DMS79 (cell line): ENCODE measurements at regions not wholly inside any gene's neighbourhood (a gene's known extent, or its start where the extent isn't known, plus 50 kb on each side); places are given as distances from the start of the nearest gene placed in this dataset.

Experiments used
- DNase-seq: peaks from one replicate; lab custom pipeline; 2025; lab: John Stamatoyannopoulos, UW

DNA sequence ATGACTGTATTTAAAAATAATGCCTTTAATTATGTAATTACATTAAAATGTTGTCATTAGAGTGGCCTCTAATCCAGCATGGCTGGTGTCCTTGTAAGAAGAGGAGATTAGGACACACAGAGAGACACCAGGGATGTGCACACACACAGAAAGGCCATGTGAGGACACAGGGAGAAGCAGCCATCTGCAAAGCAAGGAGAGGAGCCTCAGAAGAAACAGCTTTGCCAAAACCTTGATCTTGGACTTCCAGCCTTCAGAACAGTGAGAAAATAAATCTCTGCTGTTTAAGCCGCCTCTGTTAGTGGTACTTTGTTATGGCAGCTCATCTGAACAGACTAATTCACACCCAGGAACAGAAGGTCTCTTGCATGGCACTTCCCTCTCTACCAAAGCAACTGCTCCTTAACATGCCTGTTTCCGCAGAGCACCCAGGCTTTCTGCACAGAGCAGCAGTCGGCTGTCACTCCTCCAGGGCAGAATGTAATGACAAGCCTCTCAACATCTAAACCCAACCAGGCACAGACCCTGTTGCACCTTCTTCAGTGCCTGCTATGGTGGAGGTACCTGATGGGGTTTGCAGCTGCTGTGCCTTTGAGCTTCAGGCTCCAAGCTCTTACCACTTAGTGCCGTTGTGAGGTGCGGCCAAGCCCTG is 377.7 kb downstream of the TDRD15 start:
- no peak for DNase-seq

DNA sequence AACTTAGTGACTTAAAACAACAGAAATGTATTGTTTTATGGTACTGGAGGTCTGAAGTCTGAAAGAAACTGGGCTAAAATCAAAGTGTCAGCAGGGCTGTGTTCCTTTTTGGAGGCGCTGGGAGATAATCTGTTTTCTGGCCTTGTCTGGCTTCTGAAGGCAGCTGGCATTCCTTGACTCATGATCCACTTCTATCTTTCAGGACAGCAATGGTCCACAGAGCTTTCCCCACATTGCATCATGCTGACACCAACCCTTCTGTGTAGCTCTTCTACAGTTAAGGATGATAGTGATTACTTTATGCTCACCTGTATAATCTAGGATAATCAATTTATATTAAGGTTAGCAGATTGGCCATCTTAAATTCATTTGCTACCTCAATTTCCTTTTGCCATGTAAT is 392.1 kb downstream of the TDRD15 start:
- no peak for DNase-seq

DNA sequence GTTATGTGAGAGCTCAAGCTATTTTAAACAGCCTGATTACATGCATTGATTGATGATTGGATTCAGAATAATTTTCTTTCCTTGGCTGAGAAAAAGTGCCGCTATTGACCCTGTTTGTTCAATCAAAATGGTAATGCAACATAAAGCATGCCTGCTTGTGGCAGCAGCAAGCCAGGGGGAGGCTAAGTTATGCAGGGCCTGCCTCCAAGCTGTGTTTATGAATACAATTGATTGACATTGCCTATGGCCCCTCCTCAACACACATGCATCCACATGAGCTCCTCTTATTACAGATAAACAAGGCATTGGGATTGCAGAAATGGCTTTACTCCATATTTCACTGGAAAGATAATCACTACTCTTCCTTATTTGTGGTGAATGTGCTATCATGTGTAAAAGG is 395.6 kb downstream of the TDRD15 start:
- DNase-seq = no peak

DNA sequence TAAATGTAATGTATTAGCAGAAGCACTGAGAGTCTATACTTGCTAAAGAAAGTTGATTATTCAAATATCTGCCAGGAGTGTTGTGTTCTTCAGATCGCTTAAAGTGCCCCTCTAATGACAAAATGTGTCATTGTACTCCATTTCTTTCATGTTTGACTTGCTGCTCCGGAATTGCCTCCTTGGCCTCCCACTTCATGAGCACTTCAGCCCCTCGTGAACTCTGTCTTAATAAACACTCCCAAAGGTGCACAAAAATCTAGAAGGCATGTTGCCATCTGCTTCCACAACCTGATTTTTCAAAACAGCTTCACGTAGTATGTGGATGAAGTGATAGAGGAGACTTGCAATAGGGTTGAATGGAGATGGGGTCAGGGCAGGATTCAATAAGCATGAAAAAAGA is 396.1 kb downstream of the TDRD15 start:
- DNase-seq = no peak

DNA sequence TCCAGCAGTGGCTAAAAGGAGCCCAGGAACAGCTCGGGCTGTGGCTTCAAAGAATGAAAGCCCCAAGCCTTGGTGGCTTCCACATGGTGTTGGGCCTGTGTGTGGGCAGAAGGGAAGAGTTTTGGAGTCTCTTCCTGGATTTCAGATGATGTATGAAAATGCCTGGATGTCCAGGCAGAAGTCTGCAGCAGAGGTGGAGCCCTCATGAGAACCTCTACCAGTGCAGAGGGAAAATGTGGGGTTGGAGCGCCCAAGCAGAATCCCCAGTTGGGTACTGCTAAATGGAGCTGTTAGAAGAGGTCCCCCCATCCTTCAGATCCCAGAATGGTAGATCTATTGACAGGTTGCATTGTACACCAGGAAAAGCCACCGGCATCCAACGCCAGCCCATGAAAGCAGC is 412.1 kb downstream of the TDRD15 start:
- DNase-seq = no peak

- DNase-seq = no peak
Measured at GRCh38 chr2:21539685-21540084, 415.9 kb downstream of the TDRD15 start.

- DNase-seq = no peak
Measured at GRCh38 chr2:21543630-21544029, 419.9 kb downstream of the TDRD15 start.

- no peak for DNase-seq
Measured at GRCh38 chr2:21544392-21544791, 420.6 kb downstream of the TDRD15 start.

DNA sequence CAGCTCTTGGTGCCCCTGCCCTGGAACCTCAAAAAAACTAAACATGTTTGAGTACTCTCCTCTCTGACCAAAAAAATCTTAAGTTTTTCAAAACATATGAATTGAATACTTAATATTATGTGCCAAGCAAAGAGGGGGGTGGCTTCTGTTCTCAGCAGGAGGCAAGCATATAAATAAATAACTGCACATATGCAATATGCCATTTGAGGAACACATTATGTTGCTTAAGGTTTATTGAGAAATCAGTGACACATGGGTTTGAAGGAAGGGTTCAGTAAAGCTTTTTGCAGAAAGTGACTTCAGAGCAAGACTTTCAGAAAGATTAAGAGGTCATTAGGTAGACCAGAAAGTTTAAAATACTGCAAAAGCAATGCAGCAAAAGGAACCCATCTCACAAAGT is 429.2 kb downstream of the TDRD15 start:
- DNase-seq = no peak

- no peak for DNase-seq
Measured at GRCh38 chr2:21559351-21559750, 435.6 kb downstream of the TDRD15 start.

GRCh38 chr2:21561965-21562364 is 438.2 kb downstream of the TDRD15 start:
- DNase-seq = no peak

DNA sequence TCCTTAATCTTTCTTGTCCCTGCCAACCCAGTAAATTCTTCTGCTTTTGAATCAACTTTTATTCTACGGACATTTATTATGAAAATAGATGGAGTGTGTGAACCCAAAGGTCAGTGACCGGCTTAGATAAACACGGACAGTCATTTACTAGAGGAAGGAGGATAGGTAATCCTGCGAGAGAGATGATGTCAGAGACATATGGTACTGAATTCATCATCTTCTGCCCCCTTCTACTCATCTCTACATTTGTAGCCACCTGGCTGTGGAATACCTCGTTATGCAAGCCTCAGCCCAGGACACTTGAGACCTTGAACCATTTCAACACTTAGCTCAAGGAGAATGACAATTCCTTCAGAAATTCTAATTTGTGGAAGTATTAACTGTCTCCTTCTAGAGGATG is 443.6 kb downstream of the TDRD15 start:
- DNase-seq = no peak

GRCh38 chr2:21571686-21572085 is 447.9 kb downstream of the TDRD15 start:
- DNase-seq = no peak

- DNase-seq = no peak
Measured at GRCh38 chr2:21580391-21580790, 456.6 kb downstream of the TDRD15 start.

DNA sequence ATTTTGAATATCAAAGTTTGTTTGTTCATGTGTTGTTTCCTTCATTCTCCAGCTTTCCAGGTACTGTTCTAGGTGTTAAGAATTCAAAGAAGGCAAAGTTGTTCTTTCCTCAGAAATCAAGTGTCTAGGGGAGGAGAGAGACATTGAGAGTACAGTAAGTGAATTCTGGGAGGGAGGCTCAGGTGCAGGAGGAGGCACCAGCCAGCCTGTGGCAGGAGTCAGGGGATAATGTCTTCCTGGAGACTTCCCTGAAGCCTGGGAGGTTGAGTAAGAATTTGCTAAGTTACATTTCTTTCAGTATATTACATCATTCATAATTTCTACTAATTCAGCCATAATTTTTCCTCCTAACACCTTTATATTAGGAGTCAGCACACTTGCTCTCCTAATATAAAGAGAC is 462.1 kb downstream of the TDRD15 start:
- no peak for DNase-seq

DNA sequence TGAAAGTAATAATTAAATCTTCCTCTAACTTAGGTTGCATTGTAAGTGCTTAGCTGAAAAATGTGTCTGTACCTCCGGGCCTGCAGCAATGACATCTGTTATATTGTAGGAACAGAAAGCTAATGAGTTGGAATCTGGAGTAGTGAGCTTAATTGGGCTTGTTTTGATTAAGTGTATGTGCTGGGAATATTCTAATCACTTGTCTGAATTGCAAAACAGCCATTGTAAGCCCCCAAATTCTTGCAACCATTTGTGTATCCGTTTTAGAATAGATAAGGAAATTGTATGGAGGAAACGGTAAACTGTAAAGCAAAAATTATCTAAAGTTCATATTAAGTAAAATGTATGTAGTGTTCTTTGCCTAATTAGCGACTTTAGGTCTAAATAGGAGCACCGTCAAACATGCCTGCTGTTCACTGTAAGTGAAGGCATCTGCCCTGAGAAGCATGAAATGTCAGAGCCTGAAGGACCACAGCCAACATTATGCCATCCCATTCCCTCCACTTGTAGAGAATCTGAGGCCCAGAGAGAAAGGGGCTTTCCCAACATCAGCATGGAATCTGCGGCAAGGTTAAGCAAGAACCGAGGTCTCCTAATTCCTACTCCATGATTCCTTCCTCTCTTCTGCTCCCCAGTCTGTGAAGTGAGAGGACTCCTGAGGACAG is 466.4 kb downstream of the TDRD15 start:
- DNase-seq = no peak

- no peak for DNase-seq
Measured at GRCh38 chr2:21591926-21592325, 468.2 kb downstream of the TDRD15 start.

DNA sequence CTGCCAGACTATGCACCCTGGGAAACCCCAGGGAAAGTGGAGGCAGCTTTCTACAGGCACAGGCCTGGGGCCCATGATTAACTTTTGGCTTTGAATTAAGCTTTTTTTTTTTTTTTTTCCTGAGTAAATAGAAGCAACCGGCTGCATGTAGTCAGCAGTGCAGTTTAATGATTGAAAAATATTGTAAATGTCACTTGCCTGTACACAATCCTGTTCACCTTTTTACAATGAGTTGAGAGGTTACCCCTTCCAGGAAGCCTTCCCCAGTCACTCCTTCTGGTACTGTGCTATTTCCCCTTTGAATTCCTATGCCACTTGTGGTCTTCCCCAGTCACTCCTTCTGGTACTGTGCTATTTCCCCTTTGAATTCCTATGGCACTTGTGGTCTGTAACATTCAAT is 475.6 kb downstream of the TDRD15 start:
- DNase-seq = no peak

DNA sequence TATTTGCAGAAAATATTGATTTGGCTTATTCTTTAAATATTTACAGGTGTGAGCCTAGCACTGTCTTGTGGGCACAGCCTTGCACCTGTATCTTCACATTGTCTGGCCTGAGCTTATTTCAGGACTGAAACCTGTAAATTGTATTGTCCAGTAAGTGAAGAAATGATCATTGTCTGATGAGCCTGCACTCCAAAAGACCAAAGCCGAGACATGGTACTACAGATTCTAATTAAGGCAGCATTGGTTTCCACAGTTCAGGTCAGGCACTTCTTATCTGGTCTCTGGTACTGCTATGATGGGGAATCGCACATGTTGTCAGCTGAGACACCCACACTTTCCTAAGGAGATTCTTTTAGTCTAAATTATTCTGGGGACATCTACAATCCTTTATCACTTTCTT is 479.0 kb downstream of the TDRD15 start:
- no peak for DNase-seq

DNA sequence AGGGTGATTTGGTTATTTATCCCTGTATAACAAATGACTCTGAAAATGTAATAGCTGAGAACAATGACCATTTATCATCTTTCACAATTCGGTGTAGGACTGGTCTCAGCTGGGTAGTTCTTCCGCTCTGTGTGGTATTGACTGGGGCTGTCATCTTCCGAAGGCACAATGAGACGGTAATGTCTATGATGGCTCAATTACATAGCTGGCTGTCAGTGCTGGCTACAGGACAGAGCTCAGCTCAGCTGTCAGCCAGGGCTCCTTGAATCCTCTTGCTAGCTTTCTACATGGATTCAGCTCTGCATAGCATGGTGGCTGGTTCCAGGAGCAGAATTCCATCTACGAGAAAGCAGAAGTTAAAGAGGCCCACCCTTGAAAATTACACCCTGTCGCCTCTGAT is 483.8 kb downstream of the TDRD15 start:
- no peak for DNase-seq

GRCh38 chr2:21610304-21610703 is 486.5 kb downstream of the TDRD15 start:
- DNase-seq = no peak

GRCh38 chr2:21617885-21618434 is 494.2 kb downstream of the TDRD15 start:
- DNase-seq = no peak

- no peak for DNase-seq
Measured at GRCh38 chr2:21620771-21621170, 497.0 kb downstream of the TDRD15 start.

DNA sequence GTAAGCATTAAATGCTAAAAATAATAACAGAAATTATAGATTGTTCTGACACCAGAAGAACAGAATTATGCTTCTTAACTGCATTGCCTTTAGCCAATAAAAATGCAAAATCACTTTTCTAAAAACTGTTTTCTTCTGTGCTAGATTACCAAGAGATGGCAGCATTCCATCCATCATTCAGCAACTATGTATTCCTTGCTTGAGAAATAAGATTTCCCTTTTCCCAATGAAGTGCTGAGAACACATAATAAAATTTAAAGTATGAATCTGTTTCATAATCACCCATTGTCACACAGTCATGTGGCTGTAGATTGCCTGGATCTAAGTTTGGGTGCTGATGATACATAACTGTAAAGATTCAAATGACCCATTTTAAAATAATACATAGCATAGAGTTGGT is 504.2 kb downstream of the TDRD15 start:
- no peak for DNase-seq
